HEK293 (cell line): ENCODE measurements at regions not wholly inside any gene's neighbourhood (a gene's known extent, or its start where the extent isn't known, plus 50 kb on each side); places are given as distances from the start of the nearest gene placed in this dataset.

Source experiments
- CTCF ChIA-PET: fragments of 350-600 bp; formaldehyde crosslinking; extraction: SDS; loops from one replicate; lab custom pipeline; 2021; ENCODE audit warnings: antibody characterized with exemption; lab: Yijun Ruan, JAX
- POLR2A ChIA-PET: fragments of 300-600 bp; formaldehyde crosslinking; extraction: SDS; loops from one replicate; lab custom pipeline; 2020; ENCODE audit warnings: antibody characterized with exemption, inconsistent platforms; lab: Yijun Ruan, JAX
- H3K27ac ChIP-seq: fragments of 200-500 bp; sonication (Bioruptor generic); 2 replicates; pipeline ENCODE4 v1.5.1; 2014; ENCODE audit warnings: low read depth, low read length, control low read depth, inconsistent platforms; ENCODE audit errors: extremely low read depth
- H3K36me3 ChIP-seq, 2 experiments: fragments of 200-500 bp in 1 of 2; sonication (Bioruptor generic) in 1 of 2; 1 replicate in 1 of 2; 2 replicates in 1 of 2; pipeline ENCODE4 v1.5.1; 2014 to 2017; ENCODE audit warnings: inconsistent platforms in 2 of 2, low read length in 2 of 2; ENCODE audit not compliant: control insufficient read depth in 2 of 2, insufficient read depth in 1 of 2
- H3K4me1 ChIP-seq: fragments of 200-500 bp; sonication (Bioruptor generic); 2 replicates; pipeline ENCODE4 v1.5.1; 2014; ENCODE audit warnings: mild to moderate bottlenecking, low read length, inconsistent platforms; ENCODE audit not compliant: control insufficient read depth, insufficient read depth
- H3K4me3 ChIP-seq: 2 replicates; pipeline ENCODE4 v1.5.1; 2011; ENCODE audit warnings: low read depth, mild to moderate bottlenecking, control low read depth, low read length, moderate library complexity
- H3K9me3 ChIP-seq: fragments of 200-500 bp; sonication (Bioruptor generic); 2 replicates; pipeline ENCODE4 v1.5.1; 2014; ENCODE audit warnings: low read depth, low read length, inconsistent platforms; ENCODE audit not compliant: control insufficient read depth, insufficient read depth
- BCL11B ChIP-seq: fragments of 450-650 bp; formaldehyde crosslinking; IDR thresholded peaks from 2 replicates; pipeline ENCODE4 v1.5.1; 2016; ENCODE audit warnings: low read depth, missing biosample characterization, missing genetic modification characterization
- EGR2 ChIP-seq: fragments of 450-650 bp; formaldehyde crosslinking; IDR thresholded peaks from 2 replicates; pipeline ENCODE4 v1.5.1; 2016; ENCODE audit warnings: low read depth, missing biosample characterization, missing genetic modification characterization
- GLI4 ChIP-seq: fragments of 450-650 bp; formaldehyde crosslinking; IDR thresholded peaks from 2 replicates; pipeline ENCODE4 v1.5.1; 2016; ENCODE audit warnings: missing biosample characterization, missing genetic modification characterization
- GLIS1 ChIP-seq: fragments of 450-650 bp; formaldehyde crosslinking; IDR thresholded peaks from 2 replicates; pipeline ENCODE4 v1.5.1; 2016; ENCODE audit warnings: missing biosample characterization, missing genetic modification characterization
- MEIS1 ChIP-seq: sonication (generic); formaldehyde crosslinking; IDR thresholded peaks from 2 replicates; pipeline ENCODE4 v1.8.1; 2022; ENCODE audit warnings: missing genetic modification reagents, mild to moderate bottlenecking, borderline replicate concordance
- MYNN ChIP-seq: fragments of 450-650 bp; formaldehyde crosslinking; IDR thresholded peaks from 2 replicates; pipeline ENCODE4 v1.5.1; 2016; ENCODE audit warnings: missing biosample characterization, missing genetic modification characterization, borderline replicate concordance
- OSR2 ChIP-seq: fragments of 450-650 bp; formaldehyde crosslinking; IDR thresholded peaks from 2 replicates; pipeline ENCODE4 v1.5.1; 2016; ENCODE audit warnings: missing biosample characterization, missing genetic modification characterization
- SP3 ChIP-seq: fragments of 450-650 bp; formaldehyde crosslinking; IDR thresholded peaks from 2 replicates; pipeline ENCODE4 v1.5.1; 2016; ENCODE audit warnings: missing biosample characterization, missing genetic modification characterization
- ZEB2 ChIP-seq: fragments of 450-650 bp; formaldehyde crosslinking; IDR thresholded peaks from 2 replicates; pipeline ENCODE4 v1.5.1; 2016; ENCODE audit warnings: missing biosample characterization, missing genetic modification characterization
- ZIC2 ChIP-seq: fragments of 450-650 bp; formaldehyde crosslinking; IDR thresholded peaks from 2 replicates; pipeline ENCODE4 v1.5.1; 2016; ENCODE audit warnings: missing biosample characterization, missing genetic modification characterization
- ZNF140 ChIP-seq: fragments of 450-650 bp; formaldehyde crosslinking; IDR thresholded peaks from 2 replicates; pipeline ENCODE4 v1.5.1; 2016; ENCODE audit warnings: missing biosample characterization, missing genetic modification characterization
- ZNF184 ChIP-seq: fragments of 450-650 bp; IDR thresholded peaks from 2 replicates; pipeline ENCODE4 v1.5.1; 2018; ENCODE audit warnings: missing biosample characterization, mild to moderate bottlenecking, missing genetic modification characterization
- ZNF19 ChIP-seq: fragments of 450-650 bp; formaldehyde crosslinking; IDR thresholded peaks from 2 replicates; pipeline ENCODE4; 2016; ENCODE audit warnings: missing biosample characterization, missing genetic modification characterization, low read depth
- ZNF223 ChIP-seq: fragments of 450-650 bp; formaldehyde crosslinking; IDR thresholded peaks from 2 replicates; pipeline ENCODE4 v1.5.1; 2016; ENCODE audit warnings: missing biosample characterization, missing genetic modification characterization
- ZNF23 ChIP-seq: fragments of 450-650 bp; formaldehyde crosslinking; IDR thresholded peaks from 2 replicates; pipeline ENCODE4 v1.5.1; 2016; ENCODE audit warnings: missing biosample characterization, missing genetic modification characterization, borderline replicate concordance
- ZNF280C ChIP-seq: fragments of 450-650 bp; formaldehyde crosslinking; IDR thresholded peaks from 2 replicates; pipeline ENCODE4 v1.5.1; 2016; ENCODE audit warnings: missing biosample characterization, missing genetic modification characterization
- ZNF37A ChIP-seq: fragments of 450-650 bp; IDR thresholded peaks from 2 replicates; pipeline ENCODE4 v1.5.1; 2018; ENCODE audit warnings: missing biosample characterization, missing genetic modification characterization
- ZNF423 ChIP-seq: fragments of 450-650 bp; formaldehyde crosslinking; IDR thresholded peaks from 2 replicates; pipeline ENCODE4 v1.5.1; 2016; ENCODE audit warnings: missing biosample characterization, missing genetic modification characterization
- ZNF473 ChIP-seq: fragments of 450-650 bp; formaldehyde crosslinking; IDR thresholded peaks from 2 replicates; pipeline ENCODE4 v1.5.1; 2017; ENCODE audit warnings: missing biosample characterization, missing genetic modification characterization
- ZNF521 ChIP-seq: fragments of 450-650 bp; formaldehyde crosslinking; IDR thresholded peaks from 2 replicates; pipeline ENCODE4 v1.5.1; 2017; ENCODE audit warnings: missing biosample characterization, mild to moderate bottlenecking, missing genetic modification characterization
- ZNF580 ChIP-seq: fragments of 450-650 bp; formaldehyde crosslinking; IDR thresholded peaks from 2 replicates; pipeline ENCODE4 v1.5.1; 2016; ENCODE audit warnings: missing biosample characterization, missing genetic modification characterization
- ZNF596 ChIP-seq: fragments of 450-650 bp; IDR thresholded peaks from 2 replicates; pipeline ENCODE4 v1.5.0; 2018; ENCODE audit warnings: missing biosample characterization, mild to moderate bottlenecking, missing genetic modification characterization, moderate library complexity
- ZNF626 ChIP-seq: fragments of 450-650 bp; sonication (Bioruptor Pico); formaldehyde crosslinking; IDR thresholded peaks from 2 replicates; pipeline ENCODE4 v1.5.1; 2018; ENCODE audit warnings: missing biosample characterization, missing genetic modification characterization, inconsistent platforms
- ZNF629 ChIP-seq: fragments of 450-650 bp; formaldehyde crosslinking; IDR thresholded peaks from 2 replicates; pipeline ENCODE4 v1.5.1; 2017; ENCODE audit warnings: missing biosample characterization, missing genetic modification characterization
- ZNF677 ChIP-seq: fragments of 450-650 bp; IDR thresholded peaks from 2 replicates; pipeline ENCODE4 v1.5.0; 2018; ENCODE audit warnings: missing biosample characterization, mild to moderate bottlenecking, missing genetic modification characterization, moderate library complexity
- ZSCAN30 ChIP-seq: fragments of 450-650 bp; IDR thresholded peaks from 2 replicates; pipeline ENCODE4 v1.5.1; 2018; ENCODE audit warnings: missing biosample characterization, mild to moderate bottlenecking, missing genetic modification characterization, moderate library complexity
- TF ChIP-seq, protein P1 (sequence below): fragments of 450-650 bp; formaldehyde crosslinking; IDR thresholded peaks from 2 replicates; pipeline ENCODE4 v1.5.1; 2017; ENCODE audit warnings: missing biosample characterization, missing genetic modification characterization
- TF ChIP-seq, protein P2 (sequence below): fragments of 450-650 bp; formaldehyde crosslinking; IDR thresholded peaks from 2 replicates; pipeline ENCODE4 v1.5.1; 2016; ENCODE audit warnings: missing biosample characterization, missing genetic modification characterization

DNA sequence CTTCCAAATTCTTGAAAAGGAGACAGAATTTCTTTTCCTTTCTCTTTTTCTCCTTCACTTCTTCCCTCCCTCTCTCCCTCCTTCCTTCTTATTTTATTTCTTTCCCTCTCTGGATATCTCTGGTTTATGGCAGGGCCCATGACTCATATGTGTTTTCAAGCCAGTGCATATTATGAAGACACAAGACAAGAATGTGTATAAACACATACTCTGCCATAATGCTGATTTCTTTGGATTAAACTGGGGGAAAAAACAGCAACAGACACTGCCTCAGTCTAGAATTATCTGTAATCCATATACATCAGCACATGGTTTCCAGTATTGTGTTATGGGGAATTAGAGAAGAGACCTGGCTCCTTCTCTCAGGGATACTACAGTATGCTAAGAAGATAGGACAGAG lies 82.8 kb upstream of the CPO start:
- no peak overlapping the region for H3K27ac ChIP-seq
- CTCF ChIA-PET: no interaction called here
- TF ChIP-seq ZNF19 (tag by site-specific recombination): no peak
- no peak for TF ChIP-seq MYNN (tag by site-specific recombination)
- no peak for TF ChIP-seq ZIC2
- no peak for TF ChIP-seq ZNF580
- no peak for TF ChIP-seq OSR2 (tag by site-specific recombination)
- no peak for TF ChIP-seq ZNF521 (tag by site-specific recombination)
- TF ChIP-seq SP3 (tag by site-specific recombination): no peak
- no peak for TF ChIP-seq MEIS1 (CRISPR knock-in tag)
- TF ChIP-seq ZNF629 (tag by site-specific recombination): no peak
- TF ChIP-seq ZNF23 (tag by site-specific recombination): no peak
- TF ChIP-seq GLI4 (tag by site-specific recombination): no peak
- TF ChIP-seq ZNF473 (tag by site-specific recombination): no peak
- TF ChIP-seq ZNF37A (tag by site-specific recombination): no peak
- TF ChIP-seq ZNF223 (tag by site-specific recombination): no peak
- TF ChIP-seq, all 188 proteins: peak for 0
- Histone ChIP-seq H3K36me3 (no peaks in the 10 kb centered on the region), H3K9me3 (no peaks in the 10 kb centered on the region), H3K4me3 (no peak overlapping the region), H3K4me1 (no peaks in the 10 kb centered on the region)
- POLR2A ChIA-PET: no interaction called here

DNA sequence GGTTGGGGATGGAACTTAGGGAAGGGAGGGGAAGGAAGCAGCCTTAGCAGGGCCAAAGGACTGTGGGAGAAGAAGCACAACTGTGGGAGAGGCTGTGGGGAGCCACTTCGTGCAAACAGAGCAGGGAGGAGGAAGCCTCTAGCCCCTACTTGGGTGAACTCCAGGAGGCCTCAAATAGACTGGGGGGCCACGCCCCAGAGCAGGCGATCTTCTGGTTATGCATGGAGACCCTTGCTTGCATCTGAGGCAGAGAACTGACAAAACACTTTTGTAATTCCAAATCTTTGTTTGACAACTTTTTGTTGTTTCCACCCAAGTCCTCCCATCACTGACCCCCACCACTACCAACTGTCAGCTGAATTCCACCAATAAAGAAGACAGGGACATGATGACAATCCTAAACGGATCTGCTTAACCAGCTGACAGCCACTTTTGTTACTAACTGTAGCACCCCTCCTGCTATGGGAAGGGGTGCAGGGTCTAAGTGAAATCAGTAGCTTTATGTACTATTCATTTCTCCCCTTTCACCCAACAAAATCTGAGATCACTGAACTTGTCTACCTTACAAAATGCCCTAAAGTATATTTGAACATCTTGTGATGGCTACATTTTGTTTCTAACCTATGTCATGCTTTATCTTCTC lies 80.5 kb upstream of the CPO start:
- H3K9me3 ChIP-seq: no peaks in the 10 kb centered on the region
- H3K4me1 ChIP-seq: no peaks in the 10 kb centered on the region
- H3K4me3 ChIP-seq: no peak overlapping the region
- TF ChIP-seq ZNF596 (tag by site-specific recombination): no peak
- no peak for TF ChIP-seq ZNF580
- TF ChIP-seq GLIS1 (tag by site-specific recombination): no peak
- TF ChIP-seq ZNF140 (tag by site-specific recombination): no peak
- TF ChIP-seq, protein P1, sequence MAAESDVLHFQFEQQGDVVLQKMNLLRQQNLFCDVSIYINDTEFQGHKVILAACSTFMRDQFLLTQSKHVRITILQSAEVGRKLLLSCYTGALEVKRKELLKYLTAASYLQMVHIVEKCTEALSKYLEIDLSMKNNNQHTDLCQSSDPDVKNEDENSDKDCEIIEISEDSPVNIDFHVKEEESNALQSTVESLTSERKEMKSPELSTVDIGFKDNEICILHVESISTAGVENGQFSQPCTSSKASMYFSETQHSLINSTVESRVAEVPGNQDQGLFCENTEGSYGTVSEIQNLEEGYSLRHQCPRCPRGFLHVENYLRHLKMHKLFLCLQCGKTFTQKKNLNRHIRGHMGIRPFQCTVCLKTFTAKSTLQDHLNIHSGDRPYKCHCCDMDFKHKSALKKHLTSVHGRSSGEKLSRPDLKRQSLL: no peak
- no peak for TF ChIP-seq ZNF677 (tag by site-specific recombination)
- TF ChIP-seq EGR2 (tag by site-specific recombination): no peak
- no peak for TF ChIP-seq ZNF280C
- no peak for TF ChIP-seq ZNF184 (tag by site-specific recombination)
- TF ChIP-seq ZSCAN30 (tag by site-specific recombination): no peak
- TF ChIP-seq, protein P2, sequence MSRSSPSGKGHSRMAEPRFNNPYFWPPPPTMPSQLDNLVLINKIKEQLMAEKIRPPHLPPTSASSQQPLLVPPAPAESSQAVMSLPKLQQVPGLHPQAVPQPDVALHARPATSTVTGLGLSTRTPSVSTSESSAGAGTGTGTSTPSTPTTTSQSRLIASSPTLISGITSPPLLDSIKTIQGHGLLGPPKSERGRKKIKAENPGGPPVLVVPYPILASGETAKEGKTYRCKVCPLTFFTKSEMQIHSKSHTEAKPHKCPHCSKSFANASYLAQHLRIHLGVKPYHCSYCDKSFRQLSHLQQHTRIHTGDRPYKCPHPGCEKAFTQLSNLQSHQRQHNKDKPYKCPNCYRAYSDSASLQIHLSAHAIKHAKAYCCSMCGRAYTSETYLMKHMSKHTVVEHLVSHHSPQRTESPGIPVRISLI: no peak
- no peak for TF ChIP-seq BCL11B (tag by site-specific recombination)
- no peak for TF ChIP-seq ZEB2
- TF ChIP-seq ZNF423 (tag by site-specific recombination): no peak
- no peak for TF ChIP-seq ZNF626 (tag by site-specific recombination)
- TF ChIP-seq GLI4 (tag by site-specific recombination): no peak
- no peak overlapping the region for H3K27ac ChIP-seq
- POLR2A ChIA-PET: no interaction called here
- CTCF ChIA-PET: interaction anchor here (0.6 kb wide), 1 partner anchor 29 kb away, joined by 3 read pairs; no protein-coding TSS in a partner anchor
- H3K36me3 ChIP-seq: no peaks in the 10 kb centered on the region
